Gastrocnemius medialis (tissue), 4 donors: ENCODE measurements at regions not wholly inside any gene's neighbourhood (a gene's known extent, or its start where the extent isn't known, plus 50 kb on each side); places are given as distances from the start of the nearest gene placed in this dataset.

Experiments used
- ATAC-seq, 2 donors: fragments of 150-250 bp; one replicate each; pipeline ENCODE4 v1.9.1; 2016
- DNase-seq, 2 donors: peaks; one replicate each; pipeline ENCODE4 v3.0.0-alpha.2; 2019
- H3K27ac ChIP-seq, 4 donors: fragments of 200-600 bp; sonication (generic); 1 replicate in 1 of 4; 2 replicates in 3 of 4; pipeline ENCODE4 v1.5.1; 2016 to 2018; ENCODE audit warnings: mild to moderate bottlenecking in 2 of 4, moderate library complexity in 1 of 4
- H3K27me3 ChIP-seq, 3 donors: fragments of 200-600 bp; sonication (generic) in 2 of 3; 1 replicate in 1 of 3; 2 replicates in 2 of 3; pipeline versions ENCODE4 v1.5.1 to v1.6.0; 2016 to 2019; ENCODE audit warnings: mild to moderate bottlenecking in 1 of 3, moderate library complexity in 1 of 3
- H3K36me3 ChIP-seq, 2 donors: fragments of 200-600 bp; sonication (generic) in 1 of 2; one replicate each; pipeline ENCODE4 v1.5.1; 2017 to 2018
- H3K4me1 ChIP-seq, 2 donors: fragments of 200-600 bp; sonication (generic) in 1 of 2; one replicate each; pipeline ENCODE4 v1.5.1; 2016 to 2017; ENCODE audit warnings: mild to moderate bottlenecking in 2 of 2
- H3K4me3 ChIP-seq, 4 donors: fragments of 200-600 bp; sonication (generic) in 3 of 4; 1 replicate in 1 of 4; 2 replicates in 3 of 4; pipeline ENCODE4 v1.5.1; 2016 to 2019; ENCODE audit warnings: mild to moderate bottlenecking in 2 of 4
- H3K9me3 ChIP-seq, 3 donors: fragments of 200-600 bp; sonication (generic) in 2 of 3; 1 replicate in 1 of 3; 2 replicates in 2 of 3; pipeline ENCODE4 v1.5.1; 2016 to 2019
- CTCF ChIP-seq, 5 experiments: fragments of 450-650 bp in 3 of 5; fragments of 200-600 bp in 2 of 5; sonication (generic) in 2 of 5; IDR thresholded peaks in 4 of 5; conservative IDR thresholded peaks in 1 of 5; 1 replicate in 4 of 5; 2 replicates in 1 of 5; pipeline ENCODE4 v1.5.1; 2016 to 2019; ENCODE audit warnings: antibody characterized with exemption in 5 of 5, mild to moderate bottlenecking in 3 of 5, moderate library complexity in 3 of 5
- POLR2A ChIP-seq, 2 donors: fragments of 450-650 bp; IDR thresholded peaks; one replicate each; pipeline ENCODE4 v1.6.1; 2017; ENCODE audit warnings: antibody characterized with exemption in 2 of 2, mild to moderate bottlenecking in 2 of 2, moderate library complexity in 2 of 2
- in situ Hi-C, 4 donors: fragments of 200-750 bp; cut with MboI; loops; one replicate each; pipeline versions ENCODE4 v1.15.0 to v1.8.0; 2017; ENCODE audit warnings: low sequenced_read_pairs in 4 of 4
- intact Hi-C: fragments of 100-400 bp; cut with DNase I; formaldehyde crosslinking; loops from one replicate; pipeline ENCODE4 v1.15.1; 2023; ENCODE audit warnings: low total_unique reads

- intact Hi-C loops, result no loop called here
- ATAC-seq (no peak), DNase-seq (no peak)
- H3K27me3 ChIP-seq, result no peaks in the 10 kb centered on the region
- in situ Hi-C loops, result no loop called here
- H3K9me3 ChIP-seq, result no peaks in the 10 kb centered on the region
- TF ChIP-seq POLR2A (IDR thresholded peaks at IDR 0.05) (no peak), CTCF (IDR thresholded peaks at IDR 0.05 in 4 of 5, conservative IDR thresholded peaks at IDR 0.05 in 1 of 5) (no peak)
- no peaks in the 10 kb centered on the region for H3K36me3 ChIP-seq
- no peak overlapping the region for H3K27ac ChIP-seq
- H3K4me3 ChIP-seq, result no peak overlapping the region
- no peaks in the 10 kb centered on the region for H3K4me1 ChIP-seq
Observed at GRCh38 chr12:86621957-86622356, 365.8 kb upstream of the MGAT4C start.

GRCh38 chr12:86613311-86613710 is 357.1 kb upstream of the MGAT4C start:
- no peak overlapping the region for H3K4me3 ChIP-seq
- no peaks in the 10 kb centered on the region for H3K36me3 ChIP-seq
- in situ Hi-C loops, result no loop called here
- no peaks in the 10 kb centered on the region for H3K9me3 ChIP-seq
- ATAC-seq (no peak), DNase-seq (no peak)
- TF ChIP-seq CTCF (IDR thresholded peaks at IDR 0.05 in 4 of 5, conservative IDR thresholded peaks at IDR 0.05 in 1 of 5) (no peak), POLR2A (IDR thresholded peaks at IDR 0.05) (no peak)
- H3K4me1 ChIP-seq, result no peaks in the 10 kb centered on the region
- no peaks in the 10 kb centered on the region for H3K27me3 ChIP-seq
- intact Hi-C loops, result no loop called here
- no peak overlapping the region for H3K27ac ChIP-seq

GRCh38 chr12:86608638-86609037 is 352.4 kb upstream of the MGAT4C start:
- intact Hi-C loops, result no loop called here
- ATAC-seq, result no peak

GRCh38 chr12:86601550-86602308 is 345.5 kb upstream of the MGAT4C start:
- Histone ChIP-seq H3K4me1 (no peaks in the 10 kb centered on the region), H3K9me3 (no peaks in the 10 kb centered on the region), H3K4me3 (no peak overlapping the region), H3K27ac (no peak overlapping the region), H3K36me3 (no peaks in the 10 kb centered on the region), H3K27me3 (no peaks in the 10 kb centered on the region)
- ATAC-seq, result no peak
- in situ Hi-C loops (no loop called here), intact Hi-C loops (no loop called here)
- TF ChIP-seq CTCF (IDR thresholded peaks at IDR 0.05 in 4 of 5, conservative IDR thresholded peaks at IDR 0.05 in 1 of 5) (no peak), POLR2A (IDR thresholded peaks at IDR 0.05) (no peak)
- DNase-seq, result no peak

More at GRCh38 chr12:86608638-86609037, 352.4 kb upstream of the MGAT4C start:
- Histone ChIP-seq H3K9me3 (no peaks in the 10 kb centered on the region), H3K27me3 (no peaks in the 10 kb centered on the region), H3K36me3 (no peaks in the 10 kb centered on the region), H3K27ac (no peak overlapping the region), H3K4me3 (no peak overlapping the region), H3K4me1 (no peaks in the 10 kb centered on the region)
- DNase-seq, result no peak
- TF ChIP-seq POLR2A (IDR thresholded peaks at IDR 0.05), result no peak
- TF ChIP-seq CTCF (IDR thresholded peaks at IDR 0.05 in 4 of 5, conservative IDR thresholded peaks at IDR 0.05 in 1 of 5), result no peak
- in situ Hi-C loops, result no loop called here
